Loucy (cell line): ENCODE measurements at regions not wholly inside any gene's neighbourhood (a gene's known extent, or its start where the extent isn't known, plus 50 kb on each side); places are given as distances from the start of the nearest gene placed in this dataset.

Source experiments
- CTCF ChIP-seq: fragments of 200-600 bp; sonication (generic); conservative IDR thresholded peaks from 2 replicates; pipeline ENCODE4 v1.5.1; 2014; ENCODE audit warnings: mild to moderate bottlenecking, antibody characterized with exemption, low read length
- EZH2phosphoT487 ChIP-seq: fragments of 200-600 bp; IDR thresholded peaks from 2 replicates; pipeline ENCODE4 v1.6.1; 2018; ENCODE audit warnings: antibody characterized with exemption, mild to moderate bottlenecking, moderate library complexity, borderline replicate concordance

- TF ChIP-seq EZH2phosphoT487 (no peak), CTCF (no peak)
Observed at GRCh38 chr1:67597336-67597735, 87.7 kb upstream of the GADD45A start.
